Endothelial cell of umbilical vein (primary cell): ENCODE measurements at regions not wholly inside any gene's neighbourhood (a gene's known extent, or its start where the extent isn't known, plus 50 kb on each side); places are given as distances from the start of the nearest gene placed in this dataset.

ENCODE experiments used
- CTCF ChIP-seq, 2 donors: IDR thresholded peaks; 1 replicate in 1 of 2; 2 replicates in 1 of 2; pipeline ENCODE4 v1.5.1; 2011; ENCODE audit warnings: low read length in 2 of 2, mild to moderate bottlenecking in 2 of 2, moderate library complexity in 2 of 2, control low read depth in 1 of 2, inconsistent platforms in 1 of 2, low read depth in 1 of 2; ENCODE audit not compliant: insufficient read depth in 1 of 2; ENCODE audit errors: extremely low read depth in 1 of 2
- EZH2 ChIP-seq: IDR thresholded peaks from 2 replicates; pipeline ENCODE4 v1.6.1; 2012; ENCODE audit warnings: borderline replicate concordance, low read depth, mild to moderate bottlenecking, moderate library complexity, low read length, inconsistent platforms; ENCODE audit not compliant: severe bottlenecking
- MAX ChIP-seq: IDR thresholded peaks from 2 replicates; pipeline ENCODE4 v1.6.1; 2011; ENCODE audit not compliant: insufficient read depth, insufficient read length
- POLR2A ChIP-seq: IDR thresholded peaks from 2 replicates; pipeline ENCODE4 v1.6.1; 2012; ENCODE audit warnings: low read depth, mild to moderate bottlenecking, control low read depth, low read length

- TF ChIP-seq POLR2A (no peak), CTCF (IDR thresholded peaks at IDR 0.05; ENCODE audit: extremely low read depth in 1 of 2, insufficient read depth in 1 of 2, low read depth in 1 of 2, low read length in 2 of 2) (no peak), MAX (no peak), EZH2 (no peak)
These were observed 185.8 kb downstream of the ALG10B start for GRCh38 chr12:38502415-38502814.
